ENCODE measurements at regions not wholly inside any gene's neighbourhood (a gene's known extent, or its start where the extent isn't known, plus 50 kb on each side); places are given as distances from the start of the nearest gene placed in this dataset.

GRCh38 chr11:103682318-103683184 is 353.9 kb upstream of the DDI1 start:
- peak; percentile 91 for DNase-seq (ENCODE audit: low read depth)
- peak; percentile 84 for TF ChIP-seq CTCF (IDR thresholded peaks at IDR 0.05; ENCODE audit: low read length, missing control alignments)
- no peak overlapping the region for H3K4me3 ChIP-seq (replicated peaks; ENCODE audit: low read depth, low read length)

- peak; percentile 39 for DNase-seq (ENCODE audit: low read depth)
- TF ChIP-seq CTCF (IDR thresholded peaks at IDR 0.05; ENCODE audit: low read length, missing control alignments), result no peak
- H3K4me3 ChIP-seq (replicated peaks; ENCODE audit: low read depth, low read length), result no peak overlapping the region
Observed at GRCh38 chr11:103683576-103683975, 352.9 kb upstream of the DDI1 start.

- TF ChIP-seq CTCF (IDR thresholded peaks at IDR 0.05; ENCODE audit: low read length, missing control alignments), result no peak
- DNase-seq (ENCODE audit: low read depth), result no peak
Observed at GRCh38 chr11:103688924-103689323, 347.5 kb upstream of the DDI1 start.

GRCh38 chr11:103690356-103690755 is 346.1 kb upstream of the DDI1 start:
- no peak for TF ChIP-seq CTCF (IDR thresholded peaks at IDR 0.05; ENCODE audit: low read length, missing control alignments)
- H3K4me3 ChIP-seq (replicated peaks; ENCODE audit: low read depth, low read length), result no peak overlapping the region
- no peak for DNase-seq (ENCODE audit: low read depth)

More at GRCh38 chr11:103688924-103689323, 347.5 kb upstream of the DDI1 start:
- no peak overlapping the region for H3K4me3 ChIP-seq (replicated peaks; ENCODE audit: low read depth, low read length)

- TF ChIP-seq CTCF (IDR thresholded peaks at IDR 0.05; ENCODE audit: low read length, missing control alignments), result no peak
- H3K4me3 ChIP-seq (replicated peaks; ENCODE audit: low read depth, low read length), result no peak overlapping the region
- no peak for DNase-seq (ENCODE audit: low read depth)
Observed at GRCh38 chr11:103696123-103696522, 340.3 kb upstream of the DDI1 start.

- no peak for DNase-seq (ENCODE audit: low read depth)
- no peak overlapping the region for H3K4me3 ChIP-seq (replicated peaks; ENCODE audit: low read depth, low read length)
- TF ChIP-seq CTCF (IDR thresholded peaks at IDR 0.05; ENCODE audit: low read length, missing control alignments), result no peak
Observed at GRCh38 chr11:103699216-103699615, 337.2 kb upstream of the DDI1 start.

GRCh38 chr11:103699656-103700055 is 336.8 kb upstream of the DDI1 start:
- no peak overlapping the region for H3K4me3 ChIP-seq (replicated peaks; ENCODE audit: low read depth, low read length)
- DNase-seq (ENCODE audit: low read depth), result no peak
- no peak for TF ChIP-seq CTCF (IDR thresholded peaks at IDR 0.05; ENCODE audit: low read length, missing control alignments)
